ENCODE measurements at regions not wholly inside any gene's neighbourhood (a gene's known extent, or its start where the extent isn't known, plus 50 kb on each side); places are given as distances from the start of the nearest gene placed in this dataset.

GRCh38 chr3:162555761-162556160 is 1059.2 kb downstream of the OTOL1 start:
- POLR2A ChIA-PET: no interaction called here
- no peak for DNase-seq (ENCODE audit: low read depth, low spot score)
- Histone ChIP-seq H3K4me3 (ENCODE audit: low read depth, low read length) (no peak overlapping the region), H3K9me3 (ENCODE audit: control insufficient read depth, insufficient read depth, low read length) (no peaks in the 10 kb centered on the region), H3K27ac (ENCODE audit: low read depth, low read length) (no peak overlapping the region), H3K27me3 (ENCODE audit: control insufficient read depth, insufficient read depth, low read length) (no peaks in the 10 kb centered on the region)
- TF ChIP-seq CTCF (IDR thresholded peaks at IDR 0.05; ENCODE audit: low read depth, low read length): no peak
- CTCF ChIA-PET: no interaction called here

- DNase-seq (ENCODE audit: low read depth, low spot score): no peak
- Histone ChIP-seq H3K27ac (ENCODE audit: low read depth, low read length) (no peak overlapping the region), H3K4me3 (ENCODE audit: low read depth, low read length) (no peak overlapping the region), H3K27me3 (ENCODE audit: control insufficient read depth, insufficient read depth, low read length) (no peaks in the 10 kb centered on the region), H3K9me3 (ENCODE audit: control insufficient read depth, insufficient read depth, low read length) (no peaks in the 10 kb centered on the region)
- ChIA-PET CTCF (no interaction called here), POLR2A (no interaction called here)
- no peak for TF ChIP-seq CTCF (IDR thresholded peaks at IDR 0.05; ENCODE audit: low read depth, low read length)
Observed at GRCh38 chr3:162558016-162558415, 1061.4 kb downstream of the OTOL1 start.

GRCh38 chr3:162568706-162569105 is 1072.1 kb downstream of the OTOL1 start:
- POLR2A ChIA-PET: no interaction called here
- Histone ChIP-seq H3K4me3 (ENCODE audit: low read depth, low read length) (no peak overlapping the region), H3K27ac (ENCODE audit: low read depth, low read length) (no peak overlapping the region), H3K27me3 (ENCODE audit: control insufficient read depth, insufficient read depth, low read length) (no peaks in the 10 kb centered on the region), H3K9me3 (ENCODE audit: control insufficient read depth, insufficient read depth, low read length) (no peaks in the 10 kb centered on the region)
- CTCF ChIA-PET: no interaction called here
- DNase-seq (ENCODE audit: low read depth, low spot score): no peak
- TF ChIP-seq CTCF (IDR thresholded peaks at IDR 0.05; ENCODE audit: low read depth, low read length): no peak

GRCh38 chr3:162569314-162569713 is 1072.7 kb downstream of the OTOL1 start:
- no peak overlapping the region for H3K27ac ChIP-seq (ENCODE audit: low read depth, low read length)
- no peak overlapping the region for H3K4me3 ChIP-seq (ENCODE audit: low read depth, low read length)
- TF ChIP-seq CTCF (IDR thresholded peaks at IDR 0.05; ENCODE audit: low read depth, low read length): no peak
- DNase-seq (ENCODE audit: low read depth, low spot score): no peak
- ChIA-PET POLR2A (no interaction called here), CTCF (no interaction called here)
- H3K27me3 ChIP-seq (ENCODE audit: control insufficient read depth, insufficient read depth, low read length): no peaks in the 10 kb centered on the region
- no peaks in the 10 kb centered on the region for H3K9me3 ChIP-seq (ENCODE audit: control insufficient read depth, insufficient read depth, low read length)

GRCh38 chr3:162584986-162585385 is 1088.4 kb downstream of the OTOL1 start:
- Histone ChIP-seq H3K27me3 (ENCODE audit: control insufficient read depth, insufficient read depth, low read length) (no peaks in the 10 kb centered on the region), H3K27ac (ENCODE audit: low read depth, low read length) (no peak overlapping the region), H3K9me3 (ENCODE audit: control insufficient read depth, insufficient read depth, low read length) (no peaks in the 10 kb centered on the region; the same call in 1 of the 2 replicates), H3K4me3 (ENCODE audit: low read depth, low read length) (no peak overlapping the region)
- no peak for TF ChIP-seq CTCF (IDR thresholded peaks at IDR 0.05; ENCODE audit: low read depth, low read length)
- ChIA-PET POLR2A (no interaction called here), CTCF (no interaction called here)
- no peak for DNase-seq (ENCODE audit: low read depth, low spot score)
